PFSK-1 (cell line): ENCODE measurements at regions not wholly inside any gene's neighbourhood (a gene's known extent, or its start where the extent isn't known, plus 50 kb on each side); places are given as distances from the start of the nearest gene placed in this dataset.

ENCODE experiments used
- FOXP2 ChIP-seq: optimal IDR thresholded peaks from 2 replicates; pipeline ENCODE3; 2011; ENCODE audit warnings: borderline replicate concordance, control low read depth, inconsistent platforms; ENCODE audit not compliant: insufficient read depth; ENCODE audit errors: extremely low read length, extremely low read depth
- POLR2AphosphoS5 ChIP-seq: IDR thresholded peaks from 2 replicates; pipeline ENCODE4 v1.6.1; 2012; ENCODE audit warnings: low read depth, mild to moderate bottlenecking, control low read depth, low read length, moderate library complexity
- REST ChIP-seq, 2 experiments: IDR thresholded peaks; 2 replicates each; pipeline versions ENCODE4 v1.6.1 to v1.8.0; 2011 to 2012; ENCODE audit warnings: low read depth in 2 of 2, low read length in 2 of 2, control low read depth in 1 of 2, inconsistent platforms in 1 of 2, mild to moderate bottlenecking in 1 of 2, moderate library complexity in 1 of 2; ENCODE audit not compliant: insufficient read depth in 1 of 2
- SIN3A ChIP-seq: IDR thresholded peaks from 2 replicates; pipeline ENCODE4 v1.6.1; 2012; ENCODE audit warnings: mild to moderate bottlenecking, low read length, moderate library complexity, borderline replicate concordance; ENCODE audit not compliant: insufficient read depth
- TAF1 ChIP-seq: IDR thresholded peaks from 2 replicates; pipeline ENCODE4 v1.6.1; 2012; ENCODE audit warnings: low read length, control low read depth, borderline replicate concordance; ENCODE audit not compliant: insufficient read depth

GRCh38 chr2:138319616-138320015, 182.0 kb upstream of the SPOPL start:
- TF ChIP-seq TAF1 (no peak), FOXP2 (no peak), POLR2AphosphoS5 (no peak), REST (IDR thresholded peaks at IDR 0.05; ENCODE audit: insufficient read depth in 1 of 2, low read depth in 2 of 2, low read length in 2 of 2) (no peak), SIN3A (no peak)

- TF ChIP-seq SIN3A (no peak), POLR2AphosphoS5 (no peak), REST (IDR thresholded peaks at IDR 0.05; ENCODE audit: insufficient read depth in 1 of 2, low read depth in 2 of 2, low read length in 2 of 2) (no peak), FOXP2 (no peak), TAF1 (no peak)
Observed at GRCh38 chr2:138321458-138321857, 180.1 kb upstream of the SPOPL start.

- no peak for TF ChIP-seq FOXP2
- no peak for TF ChIP-seq TAF1
- no peak for TF ChIP-seq SIN3A
- no peak for TF ChIP-seq REST (IDR thresholded peaks at IDR 0.05; ENCODE audit: insufficient read depth in 1 of 2, low read depth in 2 of 2, low read length in 2 of 2)
- no peak for TF ChIP-seq POLR2AphosphoS5
Observed at GRCh38 chr2:138323382-138324067, 178.0 kb upstream of the SPOPL start.

- TF ChIP-seq SIN3A (no peak), REST (IDR thresholded peaks at IDR 0.05; ENCODE audit: insufficient read depth in 1 of 2, low read depth in 2 of 2, low read length in 2 of 2) (no peak), FOXP2 (no peak), TAF1 (no peak), POLR2AphosphoS5 (no peak)
Observed at GRCh38 chr2:138324068-138324771, 177.3 kb upstream of the SPOPL start.
